ENCODE measurements at regions not wholly inside any gene's neighbourhood (a gene's known extent, or its start where the extent isn't known, plus 50 kb on each side); places are given as distances from the start of the nearest gene placed in this dataset.

- H3K9me3 ChIP-seq (replicated peaks; ENCODE audit: control insufficient read depth, insufficient read depth, low read depth, low read length) = 0 out of 2 replicates have a peak, but pooled peaks cover 2% of the 10 kb centered on the region
- peaks cover 0 to 4% of the 10 kb centered on the region in 2 experiments; a peak in 3 of 5 replicates for H3K4me1 ChIP-seq (replicated peaks in 1 of 2; ENCODE audit: control insufficient read depth in 2 of 2, insufficient read depth in 2 of 2, low read length in 2 of 2)
- WGBS (ENCODE audit: insufficient coverage, low coverage, missing lambda C conversion rate) = 6% methylated on average over 7 of the region's 16 CpGs
- no TSS peak for BruUV-seq (replicated peaks)
- no peaks in the 10 kb centered on the region for H3K9me1 ChIP-seq (ENCODE audit: control insufficient read depth, insufficient read depth, low read length)
- H3K79me2 ChIP-seq (ENCODE audit: control insufficient read depth, insufficient read depth, low read length) = no peaks in the 10 kb centered on the region
- H3K27ac ChIP-seq (ENCODE audit: extremely low read depth, low read depth, low read length) = no peak overlapping the region
- DNase-seq (ENCODE audit: extremely low read depth in 1 of 4, low spot score in 3 of 4) (no peak), FAIRE-seq (no peak), ATAC-seq (no peak)
- H3K36me3 ChIP-seq (ENCODE audit: control insufficient read depth, insufficient read depth, low read length) = no peaks in the 10 kb centered on the region
- H3K4me3 ChIP-seq = no peak overlapping the region
- no peaks in the 10 kb centered on the region for H4K20me1 ChIP-seq (replicated peaks; ENCODE audit: control insufficient read depth, insufficient read depth, low read length)
- CTCF ChIA-PET (ENCODE audit: low intra/inter-chr PET ratio) = no interaction called here
- no peak for TF ChIP-seq TBL1XR1 (IDR thresholded peaks at IDR 0.05; ENCODE audit: low read length in 2 of 2)
- no peak for TF ChIP-seq ZNF217 (CRISPR knock-in tag; IDR thresholded peaks at IDR 0.05)
- no peak for TF ChIP-seq STAG1 (CRISPR knock-in tag; IDR thresholded peaks at IDR 0.05; ENCODE audit: borderline replicate concordance)
- no peak for TF ChIP-seq ZNF41 (CRISPR knock-in tag; conservative IDR thresholded peaks at IDR 0.05)
- TF ChIP-seq MCM7 (IDR thresholded peaks at IDR 0.05) = no peak
- TF ChIP-seq TFAM (CRISPR knock-in tag; conservative IDR thresholded peaks at IDR 0.05) = no peak
- no peak for TF ChIP-seq E2F3 (CRISPR knock-in tag; IDR thresholded peaks at IDR 0.05)
- TF ChIP-seq SIRT6 (IDR thresholded peaks at IDR 0.05; ENCODE audit: low read depth, low read length) = no peak
- no peak for TF ChIP-seq CC2D1A (IDR thresholded peaks at IDR 0.05)
- TF ChIP-seq TARDBP (IDR thresholded peaks at IDR 0.05) = no peak
- no peak for TF ChIP-seq DMBX1 (CRISPR knock-in tag; IDR thresholded peaks at IDR 0.05; ENCODE audit: borderline replicate concordance)
- TF ChIP-seq TCF7 (IDR thresholded peaks at IDR 0.05; ENCODE audit: borderline replicate concordance) = no peak
- TF ChIP-seq PYGO2 (tag; IDR thresholded peaks at IDR 0.05) = no peak
- TF ChIP-seq CSDE1 (IDR thresholded peaks at IDR 0.05) = no peak
- peaks cover 2 to 42% of the 10 kb centered on the region in 2 experiments; a peak in 2 of 5 replicates for H3K27me3 ChIP-seq (ENCODE audit: control insufficient read depth in 2 of 2, insufficient read depth in 2 of 2, low read length in 2 of 2)
- no peak overlapping the region for H3K4me2 ChIP-seq (ENCODE audit: insufficient read depth, low read length)
- POLR2A ChIA-PET = no interaction called here
- intact Hi-C loops (cut with micrococcal nuclease) (no loop called here), in situ Hi-C loops (cut with MboI) (loop anchor here (10.0 kb wide), 1 partner anchor 562 kb away; no protein-coding TSS in a partner anchor)
- H3K9ac ChIP-seq (ENCODE audit: insufficient read depth in 1 of 2, low read depth in 2 of 2, low read length in 2 of 2) = no peak overlapping the region
- no peak overlapping the region for H2AFZ ChIP-seq (ENCODE audit: low read depth, low read length)
These were observed 69.8 kb upstream of the RPH3AL start for GRCh38 chr17:422196-422930.

All from K562 (cell line).